Loucy (cell line): ENCODE measurements at regions not wholly inside any gene's neighbourhood (a gene's known extent, or its start where the extent isn't known, plus 50 kb on each side); places are given as distances from the start of the nearest gene placed in this dataset.

Experiments
- H2AFZ ChIP-seq: fragments of 200-600 bp; sonication (generic); 2 replicates; pipeline ENCODE4 v1.6.0; 2016; ENCODE audit warnings: antibody characterized with exemption, mild to moderate bottlenecking, low read length, moderate library complexity
- H3F3A ChIP-seq: fragments of 200-600 bp; 2 replicates; pipeline ENCODE4 v1.6.0; 2016; ENCODE audit warnings: antibody characterized with exemption, low read depth, mild to moderate bottlenecking
- H3K27me3 ChIP-seq: fragments of 200-600 bp; sonication (generic); 2 replicates; pipeline ENCODE4 v1.6.1; 2014; ENCODE audit warnings: low read length, mild to moderate bottlenecking; ENCODE audit not compliant: insufficient read depth, poor library complexity, severe bottlenecking
- H3K36me3 ChIP-seq: fragments of 200-600 bp; sonication (generic); 2 replicates; pipeline ENCODE4 v1.6.1; 2016; ENCODE audit warnings: low read length; ENCODE audit not compliant: insufficient read depth
- H3K4me1 ChIP-seq: fragments of 200-600 bp; sonication (generic); 2 replicates; pipeline ENCODE4 v1.5.1; 2014; ENCODE audit warnings: low read length, mild to moderate bottlenecking; ENCODE audit not compliant: insufficient read depth, poor library complexity, severe bottlenecking
- H3K4me2 ChIP-seq: fragments of 200-600 bp; sonication (generic); 2 replicates; pipeline ENCODE4 v1.6.0; 2014; ENCODE audit warnings: antibody characterized with exemption, low read length, low read depth, mild to moderate bottlenecking; ENCODE audit not compliant: poor library complexity, severe bottlenecking
- H3K4me3 ChIP-seq: fragments of 200-600 bp; sonication (generic); 2 replicates; pipeline ENCODE4 v1.5.1; 2014; ENCODE audit warnings: low read length, mild to moderate bottlenecking, mixed read lengths; ENCODE audit not compliant: poor library complexity, severe bottlenecking
- H3K79me2 ChIP-seq: fragments of 200-600 bp; sonication (generic); 2 replicates; pipeline ENCODE4 v1.6.1; 2014; ENCODE audit warnings: low read length; ENCODE audit not compliant: insufficient read depth
- H3K9ac ChIP-seq: fragments of 200-600 bp; sonication (generic); 2 replicates; pipeline ENCODE4 v1.6.0; 2014; ENCODE audit warnings: mild to moderate bottlenecking, low read depth, low read length, moderate library complexity; ENCODE audit not compliant: poor library complexity, severe bottlenecking
- H3K9me2 ChIP-seq: fragments of 200-600 bp; sonication (generic); replicated peaks from 2 replicates; pipeline ENCODE4 v1.6.1; 2016; ENCODE audit warnings: low read depth, low read length, mixed read lengths
- H3K9me3 ChIP-seq: fragments of 200-600 bp; sonication (generic); 2 replicates; pipeline ENCODE4 v1.6.1; 2014; ENCODE audit warnings: mild to moderate bottlenecking, antibody characterized with exemption, low read length, low read depth; ENCODE audit not compliant: insufficient read depth
- H4K20me1 ChIP-seq: fragments of 200-600 bp; sonication (generic); 2 replicates; pipeline ENCODE4 v1.6.0; 2014; ENCODE audit warnings: antibody characterized with exemption, low read length, mild to moderate bottlenecking; ENCODE audit not compliant: insufficient read depth, poor library complexity, severe bottlenecking
- CTCF ChIP-seq: fragments of 200-600 bp; sonication (generic); conservative IDR thresholded peaks from 2 replicates; pipeline ENCODE4 v1.5.1; 2014; ENCODE audit warnings: mild to moderate bottlenecking, antibody characterized with exemption, low read length
- EZH2phosphoT487 ChIP-seq: fragments of 200-600 bp; IDR thresholded peaks from 2 replicates; pipeline ENCODE4 v1.6.1; 2018; ENCODE audit warnings: antibody characterized with exemption, mild to moderate bottlenecking, moderate library complexity, borderline replicate concordance

- H3K27me3 ChIP-seq: no peaks in the 10 kb centered on the region
- no peaks in the 10 kb centered on the region for H3K9me3 ChIP-seq
- TF ChIP-seq CTCF (no peak), EZH2phosphoT487 (no peak)
- H3K4me2 ChIP-seq: no peak overlapping the region
- no peak overlapping the region for H2AFZ ChIP-seq
- H3K4me3 ChIP-seq: no peak overlapping the region
- no peaks in the 10 kb centered on the region for H4K20me1 ChIP-seq
- no peaks in the 10 kb centered on the region for H3K4me1 ChIP-seq
- no peaks in the 10 kb centered on the region for H3F3A ChIP-seq
- H3K9ac ChIP-seq: no peak overlapping the region
- no peaks in the 10 kb centered on the region for H3K9me2 ChIP-seq
- H3K79me2 ChIP-seq: no peaks in the 10 kb centered on the region
- H3K36me3 ChIP-seq: no peaks in the 10 kb centered on the region
These were observed 405.9 kb upstream of the MAGEB16 start for GRCh38 chrX:35392232-35392631.

- no peak overlapping the region for H2AFZ ChIP-seq
- H3K9ac ChIP-seq: no peak overlapping the region
- no peaks in the 10 kb centered on the region for H3K36me3 ChIP-seq
- H3K4me2 ChIP-seq: no peak overlapping the region
- H4K20me1 ChIP-seq: no peaks in the 10 kb centered on the region
- no peak overlapping the region for H3K4me3 ChIP-seq
- TF ChIP-seq CTCF (no peak), EZH2phosphoT487 (no peak)
- no peaks in the 10 kb centered on the region for H3K79me2 ChIP-seq
- no peaks in the 10 kb centered on the region for H3K9me2 ChIP-seq
- H3K27me3 ChIP-seq: no peaks in the 10 kb centered on the region
- H3F3A ChIP-seq: no peaks in the 10 kb centered on the region
- no peaks in the 10 kb centered on the region for H3K9me3 ChIP-seq
- H3K4me1 ChIP-seq: no peaks in the 10 kb centered on the region
These were observed 391.8 kb upstream of the MAGEB16 start for GRCh38 chrX:35406386-35406785.

- H3K27me3 ChIP-seq: no peaks in the 10 kb centered on the region
- no peaks in the 10 kb centered on the region for H3K36me3 ChIP-seq
- TF ChIP-seq CTCF: no peak
- no peak for TF ChIP-seq EZH2phosphoT487
These were observed 381.4 kb upstream of the MAGEB16 start for GRCh38 chrX:35416782-35417181.

More at GRCh38 chrX:35416782-35417181, 381.4 kb upstream of the MAGEB16 start:
- H3K4me3 ChIP-seq: no peak overlapping the region
- no peak overlapping the region for H3K9ac ChIP-seq
- H3K4me2 ChIP-seq: no peak overlapping the region
- H2AFZ ChIP-seq: no peak overlapping the region
- no peaks in the 10 kb centered on the region for H3F3A ChIP-seq
- H3K9me2 ChIP-seq: no peaks in the 10 kb centered on the region
- H3K4me1 ChIP-seq: no peaks in the 10 kb centered on the region
- no peaks in the 10 kb centered on the region for H4K20me1 ChIP-seq
- no peaks in the 10 kb centered on the region for H3K79me2 ChIP-seq
- H3K9me3 ChIP-seq: no peaks in the 10 kb centered on the region
